GM23338 (cell line): ENCODE measurements at regions not wholly inside any gene's neighbourhood (a gene's known extent, or its start where the extent isn't known, plus 50 kb on each side); places are given as distances from the start of the nearest gene placed in this dataset.

ENCODE experiments used
- ATAC-seq: fragments of 200-7000 bp; cut with Tn5 transposase; 3 replicates; pipeline ENCODE4 v1.9.1; 2020
- DNase-seq: peaks from one replicate; pipeline ENCODE4 v3.0.0-alpha.2; 2015; ENCODE audit warnings: low spot score
- H2AFZ ChIP-seq: fragments of 200-600 bp; sonication (generic); 2 replicates; pipeline ENCODE4 v1.8.0; 2016; ENCODE audit warnings: antibody characterized with exemption, mild to moderate bottlenecking, moderate library complexity
- H3F3A ChIP-seq: fragments of 200-600 bp; sonication (generic); replicated peaks from 2 replicates; pipeline ENCODE4 v1.8.0; 2017; ENCODE audit warnings: antibody characterized with exemption, mixed run types, low read depth
- H3K27ac ChIP-seq: fragments of 200-600 bp; sonication (generic); 2 replicates; pipeline ENCODE4 v1.6.1; 2016; ENCODE audit warnings: low read depth
- H3K27me3 ChIP-seq: fragments of 200-600 bp; sonication (generic); 2 replicates; pipeline ENCODE4 v1.8.0; 2016; ENCODE audit warnings: mild to moderate bottlenecking, mixed run types, moderate library complexity; ENCODE audit not compliant: insufficient read depth
- H3K36me3 ChIP-seq: fragments of 200-600 bp; sonication (generic); 2 replicates; pipeline ENCODE4 v1.8.0; 2016; ENCODE audit warnings: mild to moderate bottlenecking; ENCODE audit not compliant: insufficient read depth
- H3K4me1 ChIP-seq: fragments of 200-600 bp; sonication (generic); 2 replicates; pipeline ENCODE4 v1.8.0; 2016; ENCODE audit warnings: mild to moderate bottlenecking, moderate library complexity; ENCODE audit not compliant: insufficient read depth
- H3K4me2 ChIP-seq: fragments of 200-600 bp; sonication (generic); 2 replicates; pipeline ENCODE4 v1.7.1; 2017; ENCODE audit warnings: mixed run types
- H3K4me3 ChIP-seq: fragments of 200-600 bp; sonication (generic); 2 replicates; pipeline ENCODE4 v1.6.1; 2016; ENCODE audit warnings: mixed run types
- H3K79me2 ChIP-seq: fragments of 200-600 bp; sonication (generic); replicated peaks from 2 replicates; pipeline ENCODE4 v1.8.0; 2017; ENCODE audit warnings: mild to moderate bottlenecking; ENCODE audit not compliant: insufficient read depth
- H3K9me2 ChIP-seq: fragments of 200-600 bp; sonication (generic); 2 replicates; pipeline ENCODE4 v1.8.0; 2017; ENCODE audit not compliant: insufficient read depth
- H4K20me1 ChIP-seq: fragments of 200-600 bp; sonication (generic); replicated peaks from 2 replicates; pipeline ENCODE4 v1.8.0; 2017; ENCODE audit warnings: mild to moderate bottlenecking; ENCODE audit not compliant: insufficient read depth
- H3K27ac Mint-ChIP-seq: 2 replicates; pipeline ENCODE4 v1.8.0; 2020; ENCODE audit warnings: inconsistent platforms, mild to moderate bottlenecking, moderate library complexity, mixed read lengths
- H3K27me3 Mint-ChIP-seq: 3 replicates; pipeline ENCODE4 v1.8.0; 2022; ENCODE audit warnings: low read depth, mild to moderate bottlenecking, moderate library complexity, mixed read lengths, inconsistent platforms; ENCODE audit not compliant: insufficient read depth, poor library complexity
- H3K36me3 Mint-ChIP-seq: 3 replicates; pipeline ENCODE4 v1.8.0; 2021; ENCODE audit warnings: low read depth, mild to moderate bottlenecking, inconsistent platforms, moderate library complexity, mixed read lengths
- H3K4me1 Mint-ChIP-seq: 3 replicates; pipeline ENCODE4 v1.8.0; 2020; ENCODE audit warnings: mild to moderate bottlenecking, inconsistent platforms, mixed read lengths
- H3K4me3 Mint-ChIP-seq: 3 replicates; pipeline ENCODE4 v1.8.0; 2021; ENCODE audit warnings: moderate library complexity, mild to moderate bottlenecking, inconsistent platforms, mixed read lengths
- H3K9me3 Mint-ChIP-seq: 3 replicates; pipeline ENCODE4 v1.8.0; 2020; ENCODE audit warnings: moderate library complexity, mild to moderate bottlenecking, inconsistent platforms, mixed read lengths
- CTCF ChIP-seq, 2 experiments: fragments of 200-600 bp in 1 of 2; sonication (generic) in 1 of 2; conservative IDR thresholded peaks; 2 replicates each; pipeline versions ENCODE4 v1.5.1 to v1.6.1; 2016 to 2017; ENCODE audit warnings: antibody characterized with exemption in 2 of 2, low read depth in 2 of 2, mild to moderate bottlenecking in 2 of 2, moderate library complexity in 1 of 2
- EZH2 ChIP-seq: fragments of 200-600 bp; sonication (generic); IDR thresholded peaks from one replicate; pipeline ENCODE4 v1.8.0; 2017; ENCODE audit warnings: antibody characterized with exemption, mild to moderate bottlenecking, low read depth; ENCODE audit not compliant: unreplicated experiment
- EZH2phosphoT487 ChIP-seq: fragments of 200-600 bp; sonication (generic); IDR thresholded peaks from one replicate; pipeline ENCODE4 v1.8.1; 2018; ENCODE audit warnings: antibody characterized with exemption; ENCODE audit not compliant: unreplicated experiment
- NANOG ChIP-seq: IDR thresholded peaks from 2 replicates; pipeline ENCODE4 v1.6.1; 2016; ENCODE audit warnings: antibody characterized with exemption, borderline replicate concordance
- STAT1 ChIP-seq: IDR thresholded peaks from one replicate; pipeline ENCODE4 v1.6.1; 2016; ENCODE audit warnings: antibody characterized with exemption; ENCODE audit not compliant: unreplicated experiment
- TF ChIP-seq, protein P1 (sequence below): fragments of 250-450 bp; sonication (Bioruptor Pico); IDR thresholded peaks from 2 replicates; pipeline ENCODE4 v1.5.0; 2020; ENCODE audit warnings: mild to moderate bottlenecking, moderate library complexity

DNA sequence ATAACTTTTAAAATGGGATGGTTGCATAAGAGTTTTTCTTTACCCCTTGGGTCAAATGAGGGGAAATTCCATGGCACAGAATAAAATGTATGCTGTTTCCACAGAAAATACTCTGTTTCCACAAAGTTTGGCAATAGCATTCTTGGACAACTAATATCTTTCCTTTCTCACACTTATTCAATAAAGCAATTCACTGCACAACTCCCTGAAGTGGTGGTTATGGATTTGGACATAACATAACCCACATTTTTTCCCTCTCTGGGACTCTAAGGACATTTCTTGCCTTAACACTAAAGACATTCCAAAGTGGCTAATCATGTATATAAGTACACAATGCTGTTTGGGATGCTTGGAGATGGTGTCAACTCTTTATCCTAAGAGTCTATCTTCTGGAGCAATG, 51.7 kb upstream of the GPM6B start:
- Mint-ChIP-seq H3K27ac (no peak overlapping the region), H3K9me3 (no peaks in the 10 kb centered on the region), H3K27me3 (peaks cover 1% of the 10 kb centered on the region), H3K4me3 (no peak overlapping the region), H3K36me3 (peaks cover 5% of the 10 kb centered on the region; the same call in 1 of the 3 replicates), H3K4me1 (peaks cover 33% of the 10 kb centered on the region)
- Histone ChIP-seq H3K79me2 (peaks cover 35% of the 10 kb centered on the region), H3K36me3 (no peaks in the 10 kb centered on the region), H3F3A (no peaks in the 10 kb centered on the region), H2AFZ (no peak overlapping the region), H3K4me1 (no peaks in the 10 kb centered on the region), H3K27ac (no peak overlapping the region), H3K9me2 (no peaks in the 10 kb centered on the region), H3K4me3 (no peak overlapping the region), H3K27me3 (no peaks in the 10 kb centered on the region), H4K20me1 (no peaks in the 10 kb centered on the region), H3K4me2 (no peak overlapping the region)
- ATAC-seq (no peak), DNase-seq (no peak)
- TF ChIP-seq EZH2phosphoT487 (no peak), NANOG (no peak), EZH2 (no peak), STAT1 (no peak), CTCF (conservative IDR thresholded peaks at IDR 0.05; ENCODE audit: low read depth in 2 of 2) (no peak)
- TF ChIP-seq, protein P1, sequence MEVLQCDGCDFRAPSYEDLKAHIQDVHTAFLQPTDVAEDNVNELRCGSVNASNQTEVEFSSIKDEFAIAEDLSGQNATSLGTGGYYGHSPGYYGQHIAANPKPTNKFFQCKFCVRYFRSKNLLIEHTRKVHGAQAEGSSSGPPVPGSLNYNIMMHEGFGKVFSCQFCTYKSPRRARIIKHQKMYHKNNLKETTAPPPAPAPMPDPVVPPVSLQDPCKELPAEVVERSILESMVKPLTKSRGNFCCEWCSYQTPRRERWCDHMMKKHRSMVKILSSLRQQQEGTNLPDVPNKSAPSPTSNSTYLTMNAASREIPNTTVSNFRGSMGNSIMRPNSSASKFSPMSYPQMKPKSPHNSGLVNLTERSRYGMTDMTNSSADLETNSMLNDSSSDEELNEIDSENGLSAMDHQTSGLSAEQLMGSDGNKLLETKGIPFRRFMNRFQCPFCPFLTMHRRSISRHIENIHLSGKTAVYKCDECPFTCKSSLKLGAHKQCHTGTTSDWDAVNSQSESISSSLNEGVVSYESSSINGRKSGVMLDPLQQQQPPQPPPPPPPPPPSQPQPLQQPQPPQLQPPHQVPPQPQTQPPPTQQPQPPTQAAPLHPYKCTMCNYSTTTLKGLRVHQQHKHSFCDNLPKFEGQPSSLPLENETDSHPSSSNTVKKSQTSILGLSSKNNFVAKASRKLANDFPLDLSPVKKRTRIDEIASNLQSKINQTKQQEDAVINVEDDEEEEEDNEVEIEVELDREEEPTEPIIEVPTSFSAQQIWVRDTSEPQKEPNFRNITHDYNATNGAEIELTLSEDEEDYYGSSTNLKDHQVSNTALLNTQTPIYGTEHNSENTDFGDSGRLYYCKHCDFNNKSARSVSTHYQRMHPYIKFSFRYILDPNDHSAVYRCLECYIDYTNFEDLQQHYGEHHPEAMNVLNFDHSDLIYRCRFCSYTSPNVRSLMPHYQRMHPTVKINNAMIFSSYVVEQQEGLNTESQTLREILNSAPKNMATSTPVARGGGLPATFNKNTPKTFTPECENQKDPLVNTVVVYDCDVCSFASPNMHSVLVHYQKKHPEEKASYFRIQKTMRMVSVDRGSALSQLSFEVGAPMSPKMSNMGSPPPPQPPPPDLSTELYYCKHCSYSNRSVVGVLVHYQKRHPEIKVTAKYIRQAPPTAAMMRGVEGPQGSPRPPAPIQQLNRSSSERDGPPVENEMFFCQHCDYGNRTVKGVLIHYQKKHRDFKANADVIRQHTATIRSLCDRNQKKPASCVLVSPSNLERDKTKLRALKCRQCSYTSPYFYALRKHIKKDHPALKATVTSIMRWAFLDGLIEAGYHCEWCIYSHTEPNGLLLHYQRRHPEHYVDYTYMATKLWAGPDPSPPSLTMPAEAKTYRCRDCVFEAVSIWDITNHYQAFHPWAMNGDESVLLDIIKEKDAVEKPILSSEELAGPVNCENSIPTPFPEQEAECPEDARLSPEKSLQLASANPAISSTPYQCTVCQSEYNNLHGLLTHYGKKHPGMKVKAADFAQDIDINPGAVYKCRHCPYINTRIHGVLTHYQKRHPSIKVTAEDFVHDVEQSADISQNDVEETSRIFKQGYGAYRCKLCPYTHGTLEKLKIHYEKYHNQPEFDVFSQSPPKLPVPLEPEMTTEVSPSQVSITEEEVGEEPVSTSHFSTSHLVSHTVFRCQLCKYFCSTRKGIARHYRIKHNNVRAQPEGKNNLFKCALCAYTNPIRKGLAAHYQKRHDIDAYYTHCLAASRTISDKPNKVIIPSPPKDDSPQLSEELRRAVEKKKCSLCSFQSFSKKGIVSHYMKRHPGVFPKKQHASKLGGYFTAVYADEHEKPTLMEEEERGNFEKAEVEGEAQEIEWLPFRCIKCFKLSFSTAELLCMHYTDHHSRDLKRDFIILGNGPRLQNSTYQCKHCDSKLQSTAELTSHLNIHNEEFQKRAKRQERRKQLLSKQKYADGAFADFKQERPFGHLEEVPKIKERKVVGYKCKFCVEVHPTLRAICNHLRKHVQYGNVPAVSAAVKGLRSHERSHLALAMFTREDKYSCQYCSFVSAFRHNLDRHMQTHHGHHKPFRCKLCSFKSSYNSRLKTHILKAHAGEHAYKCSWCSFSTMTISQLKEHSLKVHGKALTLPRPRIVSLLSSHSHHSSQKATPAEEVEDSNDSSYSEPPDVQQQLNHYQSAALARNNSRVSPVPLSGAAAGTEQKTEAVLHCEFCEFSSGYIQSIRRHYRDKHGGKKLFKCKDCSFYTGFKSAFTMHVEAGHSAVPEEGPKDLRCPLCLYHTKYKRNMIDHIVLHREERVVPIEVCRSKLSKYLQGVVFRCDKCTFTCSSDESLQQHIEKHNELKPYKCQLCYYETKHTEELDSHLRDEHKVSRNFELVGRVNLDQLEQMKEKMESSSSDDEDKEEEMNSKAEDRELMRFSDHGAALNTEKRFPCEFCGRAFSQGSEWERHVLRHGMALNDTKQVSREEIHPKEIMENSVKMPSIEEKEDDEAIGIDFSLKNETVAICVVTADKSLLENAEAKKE: no peak
